Activated CD8-positive, alpha-beta memory T cell treated with anti-CD3 and anti-CD28 coated beads for 24 hours (primary cell): ENCODE measurements at regions not wholly inside any gene's neighbourhood (a gene's known extent, or its start where the extent isn't known, plus 50 kb on each side); places are given as distances from the start of the nearest gene placed in this dataset.
"Not testable (repeated sequence)": the region's sequence is repeated elsewhere in the genome, so short reads cannot be mapped to it uniquely, and the experiment has no call there.

Experiments used
- DNase-seq: peaks from one replicate; pipeline ENCODE4 v3.0.0-alpha.2; 2020

DNA sequence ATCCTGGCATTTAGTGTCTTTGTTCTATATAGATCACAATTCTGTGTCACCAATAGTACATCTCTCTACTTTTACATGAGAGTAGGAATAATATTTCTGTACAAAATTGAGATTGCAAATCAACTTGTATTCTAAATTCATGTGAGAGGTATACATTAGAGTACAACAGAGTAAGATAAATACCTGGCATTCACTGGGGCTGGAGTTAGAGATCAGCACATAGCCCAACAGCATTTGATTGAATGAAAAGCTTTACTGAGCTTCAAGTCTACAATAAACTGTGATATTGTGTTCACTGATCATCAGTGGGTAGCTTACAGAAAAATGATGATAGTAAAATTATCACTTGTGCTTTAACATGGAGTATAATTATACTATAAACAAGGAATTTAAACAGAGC lies 1114.7 kb downstream of the REEP3 start:
- DNase-seq, result no peak

GRCh38 chr10:64636461-64636860 lies 1115.3 kb downstream of the REEP3 start:
- no peak for DNase-seq

- DNase-seq, result no peak
Measured at GRCh38 chr10:64637939-64638338, 1116.7 kb downstream of the REEP3 start.

DNA sequence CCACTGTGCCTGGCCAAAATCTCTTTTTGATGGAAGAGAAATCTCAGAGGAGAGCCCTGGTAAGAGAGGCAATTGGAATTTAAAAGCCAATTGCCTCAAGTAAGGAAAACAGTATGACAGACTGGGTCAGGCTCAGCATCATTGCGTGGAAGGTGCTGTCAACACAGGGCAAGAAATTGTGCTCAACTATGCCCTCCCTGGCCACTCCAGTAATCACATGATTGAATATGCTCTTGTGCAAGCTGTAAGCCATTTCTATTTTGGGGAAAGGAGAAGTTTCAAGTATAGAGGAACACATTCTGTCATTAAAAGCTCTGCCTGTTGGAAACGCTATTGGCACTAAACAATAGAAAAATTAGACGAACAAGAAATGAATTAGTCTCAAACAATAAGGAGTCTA lies 1127.7 kb downstream of the REEP3 start:
- DNase-seq, result no peak

GRCh38 chr10:64658528-64658927 lies 1137.3 kb downstream of the REEP3 start:
- DNase-seq, result no peak

DNA sequence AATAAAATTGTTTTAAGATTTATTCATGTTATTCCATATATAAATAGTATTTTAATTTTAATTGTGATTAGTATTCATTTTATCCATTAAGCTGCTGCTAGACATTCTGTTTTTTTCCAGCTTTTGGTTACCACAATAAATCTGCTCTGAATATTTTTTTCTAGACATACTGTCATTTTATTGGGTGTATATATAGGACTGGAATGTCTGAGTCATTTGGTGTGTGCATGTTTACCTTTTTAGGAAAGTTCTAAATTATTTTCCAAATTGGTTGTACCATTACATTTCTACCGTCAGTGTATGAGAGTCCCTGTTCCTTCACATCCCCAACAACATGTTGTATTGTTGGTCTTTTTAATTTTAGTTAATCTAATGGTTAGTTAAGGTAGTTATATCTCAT lies 1138.1 kb downstream of the REEP3 start:
- DNase-seq, result no peak

- DNase-seq, result no peak
Measured at GRCh38 chr10:64682043-64682442, 1160.8 kb downstream of the REEP3 start.

GRCh38 chr10:64690194-64690593 lies 1169.0 kb downstream of the REEP3 start:
- no peak for DNase-seq

GRCh38 chr10:64699244-64699643 lies 1178.0 kb downstream of the REEP3 start:
- no peak for DNase-seq

DNA sequence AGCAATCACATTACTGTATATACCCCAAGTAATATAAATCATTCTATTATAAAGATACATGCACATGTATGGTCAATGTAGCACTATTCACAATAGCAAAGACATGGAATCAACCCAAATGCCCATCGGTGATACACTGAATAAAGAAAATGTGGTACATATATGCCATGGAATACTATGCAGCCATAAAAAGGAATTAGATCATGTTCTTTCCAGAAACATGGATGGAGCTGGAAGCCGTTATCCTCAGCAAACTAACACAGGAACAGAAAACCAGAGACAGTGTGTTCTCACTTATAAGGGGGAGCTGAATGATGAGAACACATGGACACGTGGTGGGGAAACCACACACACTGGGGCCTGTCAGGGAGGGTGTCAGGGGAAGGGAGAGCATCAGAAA lies 1180.9 kb downstream of the REEP3 start:
- DNase-seq, result not testable (repeated sequence)

DNA sequence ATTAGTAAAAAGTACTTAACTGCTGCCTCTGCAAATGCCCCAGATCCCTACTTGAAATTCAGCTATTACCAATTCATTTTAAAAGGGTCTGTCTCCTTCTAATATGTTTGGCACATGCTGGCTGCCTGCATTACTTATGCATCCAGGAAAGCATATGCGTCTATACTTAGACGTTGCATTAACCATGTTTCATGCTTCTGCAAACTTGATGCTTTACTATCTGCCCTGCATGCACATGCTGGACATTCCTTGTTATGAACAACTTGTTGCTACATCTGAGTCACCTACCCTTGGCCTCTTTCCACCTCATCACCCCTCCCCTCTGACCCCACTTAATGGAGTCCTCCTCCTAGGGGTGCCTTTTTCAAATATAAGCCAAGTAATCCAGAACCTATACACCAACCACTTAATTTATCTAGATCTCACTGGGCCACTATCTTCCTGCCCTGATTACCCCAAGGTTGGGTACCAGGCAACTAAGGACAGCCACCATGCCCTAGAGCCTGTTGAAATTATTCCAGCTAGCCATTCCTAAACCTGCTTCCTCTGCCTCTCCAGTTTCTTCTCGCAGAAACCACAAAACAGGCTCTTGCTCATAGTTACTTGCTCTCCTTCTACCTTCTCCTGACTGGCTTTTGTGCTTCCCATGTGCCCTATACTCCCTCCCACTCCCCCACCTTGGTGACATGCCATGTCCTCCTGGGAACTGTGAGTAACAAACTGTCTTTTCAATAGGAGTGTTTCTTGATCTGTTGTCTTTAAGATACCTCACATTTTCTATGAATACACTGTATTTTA lies 1187.9 kb downstream of the REEP3 start:
- DNase-seq, result no peak

DNA sequence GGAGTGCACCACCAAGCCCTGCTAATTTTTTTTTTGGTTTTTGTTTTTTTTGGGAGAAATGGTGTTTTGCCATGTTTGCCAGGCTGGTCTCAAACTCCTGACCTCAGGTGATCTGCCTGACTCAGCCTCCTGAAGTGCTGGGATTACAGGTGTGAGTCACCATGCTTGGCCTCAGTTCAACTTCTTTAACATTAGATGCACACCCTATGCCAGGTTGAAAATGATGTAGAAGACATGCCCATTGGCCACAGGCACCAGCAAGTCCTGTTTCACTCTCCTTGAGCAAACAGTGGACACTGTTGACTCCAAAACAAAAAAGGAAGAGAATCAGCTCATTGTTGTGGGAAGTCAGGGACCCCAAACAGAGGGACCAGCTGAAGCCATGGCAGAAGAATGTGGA lies 1205.3 kb downstream of the REEP3 start:
- DNase-seq, result no peak

GRCh38 chr10:64731016-64731415 lies 1209.8 kb downstream of the REEP3 start:
- DNase-seq, result no peak

GRCh38 chr10:64732372-64732957 lies 1211.3 kb downstream of the REEP3 start:
- DNase-seq, result no peak

- DNase-seq, result no peak
Measured at GRCh38 chr10:64733980-64734379, 1212.8 kb downstream of the REEP3 start.

DNA sequence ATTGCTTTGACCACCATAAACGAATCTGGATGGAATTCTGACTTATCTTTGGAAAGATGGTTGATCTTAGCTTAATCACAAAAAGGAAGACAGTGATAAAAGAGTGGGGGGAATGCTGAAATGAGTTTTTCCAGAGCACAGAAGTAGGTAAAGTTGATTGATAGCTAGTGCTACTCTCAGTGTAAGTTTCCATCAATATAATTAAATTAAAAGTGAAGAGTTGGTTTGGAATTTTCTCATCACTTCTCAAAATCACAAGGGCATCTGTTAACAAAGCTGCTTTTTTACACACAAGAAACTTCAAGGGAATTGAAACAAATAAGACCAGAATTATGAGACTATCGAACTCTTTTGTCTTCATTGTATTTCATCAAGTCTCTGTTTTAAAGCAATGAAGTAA lies 1217.3 kb downstream of the REEP3 start:
- DNase-seq, result no peak

GRCh38 chr10:64745565-64745964 lies 1224.4 kb downstream of the REEP3 start:
- DNase-seq, result no peak

- DNase-seq, result no peak
Measured at GRCh38 chr10:64750672-64751071, 1229.5 kb downstream of the REEP3 start.

GRCh38 chr10:64753516-64753915 lies 1232.3 kb downstream of the REEP3 start:
- DNase-seq, result no peak

GRCh38 chr10:64760371-64760770 lies 1239.2 kb downstream of the REEP3 start:
- DNase-seq, result no peak

- DNase-seq, result no peak
Measured at GRCh38 chr10:64762861-64763260, 1241.7 kb downstream of the REEP3 start.

GRCh38 chr10:64765498-64765897 lies 1244.3 kb downstream of the REEP3 start:
- DNase-seq, result no peak

DNA sequence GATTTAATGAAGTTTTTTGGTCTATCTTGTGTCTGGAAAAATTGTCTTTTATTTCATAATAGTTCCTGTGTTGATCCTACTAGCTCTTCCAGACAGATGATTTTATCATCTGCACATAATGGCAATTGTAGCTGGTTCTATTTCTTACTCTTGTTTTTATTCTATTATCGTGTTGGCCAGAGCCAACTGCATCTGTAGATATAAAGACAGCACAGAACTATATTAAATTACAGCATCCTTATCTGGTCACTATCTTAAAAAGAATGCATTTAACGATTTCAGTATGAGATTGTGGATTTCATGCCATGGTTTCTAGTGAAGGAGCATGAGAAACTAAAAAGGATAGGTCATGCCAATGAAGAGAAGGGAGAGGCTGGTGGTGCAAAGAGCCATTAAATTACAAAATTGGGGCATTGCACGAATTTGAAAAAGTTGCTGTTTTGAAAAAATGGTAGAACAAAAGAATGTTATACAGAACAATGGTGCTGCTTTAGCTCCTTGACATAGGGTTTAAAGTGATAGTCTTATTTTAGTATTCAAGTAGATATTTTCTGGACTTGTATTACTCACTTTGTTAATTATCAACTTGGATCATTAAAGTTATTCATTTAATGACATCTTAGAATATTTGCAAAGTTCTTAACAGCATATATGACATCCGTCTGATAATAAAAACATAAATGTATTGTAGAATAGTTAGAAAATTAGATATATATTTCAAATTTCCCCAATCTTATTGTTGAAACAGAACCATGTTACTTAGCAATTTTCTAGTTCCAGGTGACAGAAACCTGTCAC lies 1250.3 kb downstream of the REEP3 start:
- DNase-seq, result no peak

DNA sequence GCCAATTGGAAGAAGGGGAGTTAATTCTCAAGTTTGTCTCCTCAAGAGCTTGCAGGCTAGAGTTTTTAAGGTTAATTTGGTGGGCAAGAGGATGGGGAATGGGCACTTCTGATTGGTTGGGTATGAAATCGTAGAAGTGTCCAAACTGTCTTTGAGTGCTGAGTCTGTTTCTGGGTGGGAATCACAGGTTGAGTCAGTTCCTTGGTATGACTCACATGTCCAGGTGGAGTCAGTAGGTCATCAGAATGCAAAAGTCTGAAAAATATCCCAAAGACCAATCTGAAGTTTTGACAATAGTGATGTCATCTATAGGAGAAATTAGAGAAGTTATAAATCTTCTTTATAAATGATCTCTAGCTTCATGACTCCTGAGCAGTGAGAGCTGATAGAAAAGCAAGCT lies 1252.2 kb downstream of the REEP3 start:
- DNase-seq, result no peak
